SKM-1 treated with dmso at 0.1 percent for 144 hours (cell line): ENCODE measurements at regions not wholly inside any gene's neighbourhood (a gene's known extent, or its start where the extent isn't known, plus 50 kb on each side); places are given as distances from the start of the nearest gene placed in this dataset.
"Not testable (repeated sequence)": the region's sequence is repeated elsewhere in the genome, so short reads cannot be mapped to it uniquely, and the experiment has no call there.

Experiments used
- DNase-seq: peaks from one replicate; lab custom pipeline; 2025; ENCODE audit not compliant: unreplicated experiment; lab: John Stamatoyannopoulos, UW

DNA sequence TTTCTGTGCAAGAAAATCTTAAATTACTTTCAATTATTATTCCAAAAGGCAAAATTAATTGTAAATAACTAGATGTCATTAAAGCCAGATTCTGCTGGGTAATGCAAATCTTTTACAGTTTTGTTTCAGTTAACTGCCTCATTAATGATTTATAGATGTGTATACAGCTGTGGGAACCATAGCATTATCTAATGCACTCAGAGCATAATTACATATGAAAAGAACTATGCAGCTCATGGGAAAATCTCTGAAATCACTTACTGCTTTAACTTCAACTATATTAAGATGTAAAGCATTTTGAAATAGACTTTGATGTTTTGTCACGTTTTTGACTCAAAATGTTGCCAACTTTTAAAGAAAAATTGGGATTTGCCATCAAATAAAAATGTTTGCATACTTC is 630.3 kb upstream of the KLHL4 start:
- no peak for DNase-seq

DNA sequence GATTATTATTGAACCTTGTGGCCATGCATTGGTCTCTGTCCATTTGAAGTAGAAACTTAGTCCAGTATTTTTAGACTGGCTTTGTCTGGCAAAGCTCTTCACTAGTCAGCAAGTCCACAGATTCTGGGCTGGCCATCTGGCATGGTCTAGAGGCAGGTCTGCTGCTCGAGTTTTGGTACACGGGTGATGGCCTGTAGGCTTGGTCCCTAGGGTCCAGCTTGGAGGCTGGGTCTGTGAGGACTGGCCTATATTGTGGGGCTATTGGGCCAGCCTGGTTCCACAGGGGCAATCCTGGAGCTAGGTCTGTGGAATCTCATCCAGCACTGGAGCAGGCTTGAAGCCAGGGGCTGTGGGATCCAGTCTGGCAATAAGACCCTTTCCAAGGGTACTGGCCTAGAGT is 607.6 kb upstream of the KLHL4 start:
- no peak for DNase-seq

DNA sequence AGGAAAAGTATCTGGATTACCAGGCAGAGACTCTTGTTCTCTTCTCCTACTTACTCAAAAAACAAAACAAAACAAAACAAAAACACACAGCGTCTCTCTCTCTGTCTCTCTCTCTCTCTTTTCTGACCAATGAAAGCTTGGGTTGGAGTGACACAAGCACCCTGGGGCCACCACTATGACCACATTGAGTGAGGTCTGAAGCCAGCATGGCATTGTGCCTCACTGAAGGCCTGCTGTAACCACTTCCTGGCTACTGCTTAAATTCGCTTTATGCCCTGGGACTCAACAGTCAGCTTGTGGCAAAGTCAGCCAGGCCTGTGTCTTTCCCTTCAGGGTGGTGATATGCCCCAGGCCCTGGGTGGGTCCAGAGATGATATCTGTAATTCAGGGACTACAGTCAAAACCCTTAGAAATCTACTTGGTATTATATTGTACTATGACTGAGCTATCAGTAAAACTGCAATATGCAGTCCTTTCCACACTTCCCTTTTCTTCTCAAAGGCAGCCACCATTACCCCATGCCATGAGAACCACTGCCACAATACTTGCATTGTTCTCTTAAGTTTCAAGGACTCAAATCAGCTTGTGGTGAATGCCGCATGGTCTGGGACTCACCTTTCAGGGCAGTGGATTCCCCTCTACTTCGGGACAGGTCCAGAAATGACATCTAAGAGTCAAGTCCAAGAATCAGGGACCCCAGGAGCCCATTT is 606.8 kb upstream of the KLHL4 start:
- DNase-seq, result no peak

DNA sequence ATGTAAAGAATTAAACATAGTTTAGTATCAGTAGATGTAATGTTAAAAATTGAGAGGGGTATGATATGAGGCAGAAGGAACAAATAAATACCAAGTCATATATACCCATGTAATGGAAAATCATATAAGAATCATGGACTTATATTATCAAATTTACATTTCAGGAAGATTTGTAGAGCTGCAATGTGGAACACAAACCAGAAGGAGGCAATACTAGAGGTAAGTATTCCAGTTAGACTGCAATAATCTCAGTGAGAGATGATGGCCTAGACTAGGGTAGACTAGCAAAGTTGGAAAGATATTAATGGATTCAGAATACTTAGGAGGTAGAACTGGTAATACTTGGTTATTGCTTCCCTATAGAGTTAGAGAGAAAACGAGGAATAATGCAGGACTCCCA is 603.0 kb upstream of the KLHL4 start:
- no peak for DNase-seq

DNA sequence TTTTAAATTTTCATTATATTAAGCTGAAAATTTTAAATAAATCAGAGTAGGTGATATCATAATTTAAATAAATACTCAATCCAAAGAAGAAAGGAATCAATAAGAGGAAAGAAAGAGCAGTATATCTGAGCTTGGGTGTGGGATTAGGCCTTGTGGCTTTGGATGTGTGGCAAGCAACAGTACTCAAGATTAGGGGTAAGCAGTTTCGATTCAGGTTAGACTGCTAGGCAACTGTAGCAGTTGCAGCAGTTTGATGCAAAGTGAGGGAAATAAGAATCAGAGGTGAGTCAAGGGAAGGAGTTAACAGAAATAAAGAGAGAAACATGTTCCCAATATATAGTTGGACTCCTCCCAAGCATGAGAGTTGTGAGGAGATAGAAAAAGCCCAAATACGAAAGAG is 599.6 kb upstream of the KLHL4 start:
- DNase-seq, result no peak

DNA sequence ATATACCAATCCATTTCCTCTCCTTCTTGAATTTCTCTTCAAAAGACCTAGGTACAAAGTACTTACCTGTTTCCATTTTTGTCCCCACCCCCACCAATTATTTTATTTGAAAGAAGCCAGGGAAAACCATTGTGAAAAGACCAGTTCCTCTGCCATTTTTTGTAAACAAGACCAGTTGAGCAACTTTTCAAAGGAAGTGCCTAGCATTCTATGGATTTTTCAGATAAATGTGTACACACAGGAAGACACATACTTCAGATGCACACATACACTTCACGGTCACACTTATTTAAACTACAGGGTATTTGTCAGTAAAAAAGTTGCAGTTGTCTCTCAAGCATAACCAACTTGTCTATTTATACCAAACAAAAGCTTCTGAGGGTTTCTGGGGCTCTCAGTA is 587.2 kb upstream of the KLHL4 start:
- no peak for DNase-seq

DNA sequence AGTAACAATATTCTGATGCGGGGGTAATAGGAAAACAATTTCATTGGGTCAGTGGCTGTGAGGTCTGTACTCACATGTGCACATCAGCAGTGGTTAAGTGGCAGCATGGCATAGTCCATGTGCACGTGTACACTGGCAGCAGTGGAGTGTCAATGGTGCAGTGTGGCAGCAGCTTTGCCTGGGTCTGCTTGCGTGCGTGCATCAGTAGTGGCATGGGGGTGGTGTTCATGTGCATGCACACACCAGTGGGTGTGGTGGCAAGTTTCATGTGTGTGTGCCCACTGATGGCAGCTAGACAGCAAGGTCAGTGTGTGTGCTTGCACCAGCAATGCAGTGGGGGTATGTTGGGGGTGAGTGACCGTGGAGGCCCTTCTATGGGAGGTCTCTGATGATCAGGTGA is 581.6 kb upstream of the KLHL4 start:
- DNase-seq, result no peak

DNA sequence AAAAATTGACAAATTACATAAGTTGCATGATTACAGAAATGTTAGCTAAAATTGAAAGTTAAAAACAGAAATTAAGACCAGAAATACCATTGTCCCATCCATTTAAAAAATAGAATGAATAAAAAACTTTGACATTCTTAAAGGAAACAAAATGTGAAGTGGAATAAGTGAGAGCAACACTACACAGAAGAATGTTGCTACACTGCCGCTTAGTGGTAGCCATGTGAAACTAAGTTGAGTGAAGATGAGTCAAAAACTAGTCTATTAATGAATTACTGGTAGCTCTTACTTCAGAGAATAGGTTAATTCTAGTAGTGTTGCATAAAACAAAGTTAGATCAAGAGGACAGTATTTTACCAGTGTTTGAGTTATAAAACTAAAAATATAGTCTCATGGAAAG is 571.0 kb upstream of the KLHL4 start:
- DNase-seq, result peak; percentile 14

DNA sequence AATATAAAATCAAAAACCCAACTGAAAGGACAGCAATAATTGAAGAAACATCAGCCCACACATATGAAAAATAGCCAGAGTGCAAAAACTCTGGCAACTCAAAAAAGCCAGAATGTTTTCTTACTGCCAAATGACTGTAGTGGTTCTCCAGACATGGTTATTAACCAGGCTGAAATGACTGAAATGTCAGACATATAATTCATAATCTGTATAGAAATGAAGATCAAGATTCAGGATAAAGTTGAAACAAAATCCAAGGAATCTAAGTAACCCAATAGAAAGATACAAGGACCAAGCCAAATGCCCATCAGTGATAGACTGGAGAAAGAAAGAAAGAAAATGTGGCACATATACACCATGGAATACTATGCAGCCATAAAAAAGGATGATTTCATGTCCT is 553.3 kb upstream of the KLHL4 start:
- no peak for DNase-seq

DNA sequence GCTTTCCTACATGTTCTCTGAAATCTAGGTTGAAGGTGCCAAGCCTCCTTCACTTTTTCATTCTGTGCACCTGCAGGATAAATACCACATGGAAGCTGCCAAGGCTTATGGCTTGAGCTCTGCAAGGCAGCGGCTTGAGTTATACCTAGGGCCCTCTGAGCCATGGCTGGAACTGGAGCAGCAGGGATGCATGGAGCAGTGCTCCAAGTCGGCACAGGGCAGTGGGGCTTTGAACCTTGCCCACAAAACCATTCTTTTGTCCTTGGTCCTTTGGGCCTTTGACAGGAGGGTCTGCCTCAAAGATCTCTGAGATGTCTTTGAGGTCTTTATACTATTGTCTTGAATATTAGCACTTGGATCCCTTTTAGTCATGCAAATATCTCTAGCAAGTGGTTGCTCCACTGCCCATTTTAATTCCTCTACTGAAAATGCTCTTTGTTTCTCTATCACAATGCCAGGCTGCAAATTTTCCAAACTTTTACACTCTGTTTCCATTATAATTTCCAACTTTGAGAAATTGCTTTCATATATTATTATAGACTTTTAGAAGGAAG is 536.2 kb upstream of the KLHL4 start:
- no peak for DNase-seq

DNA sequence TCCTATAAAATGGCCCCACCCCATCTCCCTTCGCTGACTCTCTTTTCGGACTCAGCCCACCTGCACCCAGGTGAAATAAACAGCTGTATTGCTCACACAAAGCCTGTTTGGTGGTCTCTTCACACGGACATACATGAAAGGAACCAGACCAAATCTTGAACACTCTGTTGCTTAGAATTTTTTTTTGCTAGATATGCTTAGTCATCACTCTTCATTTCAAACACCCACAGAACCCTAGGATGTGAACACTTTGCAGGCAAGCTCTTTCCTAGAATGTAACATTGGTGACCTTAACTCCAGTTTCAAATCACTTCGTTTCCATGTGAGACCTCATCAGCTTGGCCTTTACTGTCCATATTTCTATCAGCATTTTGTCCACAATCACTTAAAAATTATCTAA is 530.3 kb upstream of the KLHL4 start:
- not testable (repeated sequence) for DNase-seq

DNA sequence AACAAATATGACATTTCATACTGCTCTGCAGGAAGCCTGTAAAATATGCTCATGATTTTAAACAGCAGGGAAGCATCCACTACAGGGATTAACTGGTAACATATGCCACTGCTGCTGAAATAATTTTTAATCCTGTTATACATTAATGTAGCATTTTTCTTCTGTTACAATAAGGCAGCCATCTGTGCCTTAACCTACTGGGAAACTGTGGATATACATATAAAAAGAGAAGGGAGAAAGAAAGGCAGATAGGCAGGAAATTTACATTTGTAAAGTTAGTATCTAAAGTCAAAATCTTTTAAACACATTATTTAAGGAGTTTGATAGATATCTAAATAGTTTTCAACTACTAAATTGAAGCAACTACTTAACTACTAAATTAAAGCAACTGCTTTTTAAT is 514.6 kb upstream of the KLHL4 start:
- no peak for DNase-seq

DNA sequence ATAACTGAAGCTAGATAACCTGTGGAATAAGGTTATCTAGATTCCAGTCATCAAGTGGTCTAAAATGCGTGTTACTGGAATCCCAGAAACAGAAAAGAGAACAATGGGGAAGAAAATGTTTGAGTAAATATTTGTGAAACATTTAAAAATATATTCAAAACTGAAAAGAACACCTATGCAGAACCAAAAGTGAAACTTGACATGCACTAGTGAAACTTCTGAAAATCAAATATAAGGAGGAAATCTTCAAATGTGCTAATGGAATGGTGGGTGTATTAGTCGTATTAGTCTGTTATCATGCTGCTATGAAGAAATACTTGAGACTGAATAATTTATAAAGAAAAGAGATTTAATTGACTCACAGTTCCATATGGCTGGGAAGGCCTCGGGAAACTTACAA is 512.4 kb upstream of the KLHL4 start:
- DNase-seq, result no peak

DNA sequence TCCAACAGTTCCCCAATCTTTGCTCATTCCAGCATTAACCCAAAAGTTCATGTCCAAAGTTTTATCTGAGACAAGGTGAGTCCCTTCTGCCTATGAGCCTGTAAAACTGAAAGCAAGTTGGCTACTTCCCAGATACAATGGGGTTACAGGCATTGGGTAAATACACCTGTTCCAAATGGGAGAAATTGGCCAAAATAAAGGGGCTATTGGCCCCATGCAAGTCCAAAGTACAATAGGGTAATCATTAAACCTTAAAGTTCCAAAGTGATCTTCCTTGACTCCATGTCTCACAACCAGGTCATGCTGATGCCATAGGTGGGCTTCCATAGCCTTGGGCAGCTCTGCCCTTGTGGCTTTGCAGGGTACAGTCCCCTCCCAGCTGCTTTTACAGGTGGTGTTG is 511.7 kb upstream of the KLHL4 start:
- DNase-seq, result no peak

DNA sequence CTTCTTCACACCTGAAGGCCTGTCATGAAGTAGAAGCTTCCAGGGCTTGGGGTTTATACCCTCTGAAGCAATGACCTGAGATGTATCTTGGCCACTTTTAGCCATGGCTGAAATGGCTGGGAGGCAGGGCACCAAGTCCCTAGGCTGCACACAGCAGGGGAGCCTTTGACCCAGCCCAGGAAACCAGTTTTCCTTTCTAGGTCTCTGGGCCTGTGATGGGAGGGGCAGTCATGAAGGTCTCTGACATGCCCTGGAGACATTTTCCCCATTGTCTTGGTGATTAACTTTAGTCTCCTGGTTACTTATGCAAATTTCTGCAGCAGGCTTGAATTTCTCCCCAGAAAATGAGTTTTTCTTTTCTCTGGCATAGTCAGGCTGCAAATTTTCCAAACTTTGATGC is 511.0 kb upstream of the KLHL4 start:
- DNase-seq, result no peak

DNA sequence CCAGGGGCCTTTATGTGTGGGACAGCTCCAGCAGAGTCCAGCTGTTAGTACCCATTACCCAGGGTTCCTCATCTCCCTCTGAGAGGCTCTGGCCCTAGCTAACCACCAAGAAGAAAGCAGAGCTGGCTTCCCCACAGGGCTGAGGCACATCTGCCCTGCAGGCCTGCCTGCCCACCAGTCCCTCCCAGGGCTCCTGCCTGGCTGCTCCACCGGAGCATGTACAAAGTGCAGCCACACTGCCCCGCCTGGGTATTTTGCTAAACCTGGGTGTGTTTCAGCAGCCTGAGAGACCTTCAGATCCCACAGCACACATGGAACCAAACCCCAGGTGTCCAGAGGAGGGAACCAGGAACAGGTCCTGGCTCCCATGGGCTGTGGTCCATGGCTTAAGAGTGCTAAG is 500.4 kb upstream of the KLHL4 start:
- no peak for DNase-seq

DNA sequence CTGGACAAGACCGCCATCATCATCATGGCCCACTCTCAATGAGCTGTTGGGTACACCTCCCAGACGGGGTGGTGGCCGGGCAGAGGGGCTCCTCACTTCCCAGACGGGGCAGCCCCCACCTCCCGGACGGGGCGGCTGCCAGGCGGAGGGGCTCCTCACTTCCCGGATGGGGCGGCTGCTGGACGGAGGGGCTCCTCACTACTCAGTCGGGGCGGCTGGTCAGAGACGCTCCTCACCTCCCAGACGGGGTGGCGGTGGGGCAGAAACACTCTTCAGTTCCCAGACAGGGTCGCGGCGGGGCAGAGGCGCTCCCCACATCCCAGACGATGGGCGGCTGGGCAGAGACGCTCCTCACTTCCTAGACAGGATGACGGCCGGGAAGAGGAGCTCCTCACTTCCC is 484.5 kb upstream of the KLHL4 start:
- DNase-seq, result not testable (repeated sequence)

DNA sequence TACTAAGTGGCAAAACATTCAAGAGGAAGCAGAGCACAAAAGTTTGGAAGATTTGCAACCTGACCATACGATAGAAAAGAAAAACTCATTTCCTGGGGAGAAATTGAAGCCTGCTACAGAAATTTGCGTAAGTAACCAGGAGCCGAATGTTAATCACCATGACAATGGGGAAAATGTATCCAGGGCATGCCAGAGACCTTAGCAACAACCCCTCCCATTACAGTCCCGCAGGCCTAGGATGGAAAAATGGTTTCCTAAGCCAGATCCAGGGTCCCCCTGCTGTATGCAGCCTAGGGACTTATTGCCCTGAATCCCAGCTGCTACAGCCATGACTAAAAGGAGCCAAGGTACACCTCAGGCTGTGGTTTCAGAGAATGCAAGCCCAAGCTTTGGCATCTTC is 472.2 kb upstream of the KLHL4 start:
- DNase-seq, result no peak

DNA sequence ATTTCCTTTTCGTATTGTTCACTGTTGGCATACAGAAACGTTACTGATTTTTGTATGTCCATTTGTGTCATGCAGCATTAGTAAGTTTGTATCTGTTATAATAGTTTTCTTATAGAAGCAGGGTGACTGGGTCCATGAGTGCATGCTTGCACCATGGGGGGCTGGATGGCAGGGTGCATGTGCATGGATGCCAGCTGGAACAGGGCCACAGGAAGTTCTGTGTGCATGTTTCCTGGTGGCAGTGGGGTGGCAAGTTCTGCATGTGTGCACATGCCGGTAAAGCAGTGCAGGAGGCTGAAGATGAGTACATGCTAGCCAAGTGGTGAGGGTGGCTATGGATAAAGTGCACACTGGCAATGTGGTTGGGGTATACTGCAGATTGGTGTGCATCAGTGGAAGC is 468.0 kb upstream of the KLHL4 start:
- DNase-seq, result no peak

DNA sequence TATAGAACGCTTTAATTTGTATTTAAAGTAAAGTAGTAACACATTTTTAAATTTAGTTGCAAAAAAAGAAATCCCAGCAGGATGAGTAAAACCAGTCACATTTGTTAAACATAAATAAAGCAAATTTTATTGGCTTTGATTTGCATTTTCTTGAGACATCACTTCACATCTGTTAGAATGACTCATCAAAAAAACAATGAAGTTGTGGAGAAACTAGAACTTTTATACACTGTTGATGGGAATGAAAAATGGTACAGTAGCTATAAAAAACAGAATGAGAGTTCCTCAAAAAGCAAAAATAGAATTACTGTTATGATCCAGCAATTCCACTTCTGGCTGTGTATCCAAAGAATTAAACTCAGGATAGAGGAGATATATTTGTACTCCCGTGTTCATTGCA is 454.0 kb upstream of the KLHL4 start:
- no peak for DNase-seq

DNA sequence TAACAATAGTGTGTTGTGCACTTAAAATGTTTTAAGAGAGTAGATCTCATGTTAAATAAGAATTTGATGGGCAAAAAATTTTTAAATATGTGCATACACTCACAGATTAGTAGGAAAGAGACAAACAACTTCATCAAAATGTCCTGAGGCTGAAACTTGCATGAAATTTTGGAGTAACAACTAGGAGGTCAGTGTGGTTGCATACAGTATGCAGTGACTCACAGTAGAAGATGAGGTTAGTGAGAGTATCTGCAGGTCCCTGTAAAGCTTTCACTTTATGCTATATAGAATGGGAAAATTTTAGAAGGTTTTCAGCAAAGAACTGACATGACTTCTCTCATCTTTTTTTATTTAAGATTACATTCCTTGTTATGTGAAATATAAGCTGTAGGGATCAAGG is 453.1 kb upstream of the KLHL4 start:
- no peak for DNase-seq

DNA sequence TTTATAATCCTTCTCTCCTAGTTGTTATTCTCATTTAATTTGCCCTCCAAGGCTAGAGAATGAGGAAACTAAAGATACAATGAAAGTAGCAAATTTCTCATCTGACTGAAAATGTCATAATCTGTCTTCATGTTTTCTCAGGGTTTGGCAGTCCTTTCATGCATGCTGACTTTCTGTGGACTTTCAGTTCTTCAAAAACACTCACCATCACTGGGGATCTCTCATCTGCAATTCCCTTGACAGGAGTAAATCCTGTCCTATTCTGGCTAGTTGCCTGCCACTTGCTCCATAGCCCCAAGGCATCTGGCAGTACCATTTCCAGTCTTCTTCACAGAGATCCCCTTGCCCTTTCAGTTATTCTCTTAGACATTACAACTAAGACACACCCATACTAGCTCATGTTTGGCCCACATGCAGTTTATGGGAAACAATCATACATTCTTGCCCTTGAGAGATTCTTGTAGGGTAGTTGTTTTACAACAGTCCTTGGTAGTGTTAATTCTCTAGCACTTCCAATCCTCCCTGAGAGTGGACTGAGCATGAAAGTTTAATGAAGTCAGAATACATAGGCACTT is 449.7 kb upstream of the KLHL4 start:
- no peak for DNase-seq

DNA sequence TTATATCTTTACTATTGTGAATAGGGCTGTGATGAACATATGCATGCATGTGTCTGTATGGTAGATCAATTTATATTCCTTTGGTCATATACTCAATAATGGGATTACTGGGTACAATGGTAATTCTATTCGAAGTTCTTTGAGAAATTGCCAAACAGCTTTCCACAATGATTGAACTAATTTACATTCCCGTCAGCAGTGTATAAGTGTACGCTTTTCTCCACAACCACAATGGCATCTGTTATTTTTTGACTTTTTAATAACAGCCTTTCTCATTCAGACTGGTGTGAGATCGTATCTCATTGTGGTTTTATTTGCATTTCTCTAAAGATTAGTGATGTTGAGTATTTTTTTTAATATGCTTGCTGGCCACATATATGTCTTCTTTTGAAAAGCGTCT is 439.4 kb upstream of the KLHL4 start:
- no peak for DNase-seq
